ENCODE measurements at regions not wholly inside any gene's neighbourhood (a gene's known extent, or its start where the extent isn't known, plus 50 kb on each side); places are given as distances from the start of the nearest gene placed in this dataset.

DNA sequence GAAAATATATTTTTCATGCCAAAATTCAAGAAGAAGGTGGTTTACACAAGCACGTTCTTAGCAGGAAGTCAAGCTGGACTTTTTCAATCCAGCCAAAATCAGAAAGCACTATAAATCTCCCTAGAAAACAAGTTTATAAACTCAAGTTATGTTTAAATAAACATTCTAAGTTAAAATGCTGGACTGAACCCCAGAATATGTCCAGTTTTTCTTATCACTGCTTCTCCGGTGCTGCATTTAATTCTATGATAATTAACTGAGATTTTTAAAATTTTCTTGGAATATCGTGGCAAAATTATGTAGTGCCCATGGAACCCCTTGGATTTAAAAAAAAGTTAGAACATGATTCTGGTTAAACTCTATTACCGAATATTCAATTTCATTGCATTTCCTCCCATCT, 218.2 kb upstream of the MDFIC2 start:
- Histone ChIP-seq H3K4me3 (no peak overlapping the region), H3K27me3 (ENCODE audit: low read depth) (no peaks in the 10 kb centered on the region), H3K36me3 (no peaks in the 10 kb centered on the region), H3K4me1 (no peaks in the 10 kb centered on the region), H3K9me3 (replicated peaks) (no peaks in the 10 kb centered on the region), H3K27ac (replicated peaks) (no peak overlapping the region)
- intact Hi-C loops (cut with micrococcal nuclease): no loop called here
- DNase-seq: no peak
- TF ChIP-seq, protein P1, sequence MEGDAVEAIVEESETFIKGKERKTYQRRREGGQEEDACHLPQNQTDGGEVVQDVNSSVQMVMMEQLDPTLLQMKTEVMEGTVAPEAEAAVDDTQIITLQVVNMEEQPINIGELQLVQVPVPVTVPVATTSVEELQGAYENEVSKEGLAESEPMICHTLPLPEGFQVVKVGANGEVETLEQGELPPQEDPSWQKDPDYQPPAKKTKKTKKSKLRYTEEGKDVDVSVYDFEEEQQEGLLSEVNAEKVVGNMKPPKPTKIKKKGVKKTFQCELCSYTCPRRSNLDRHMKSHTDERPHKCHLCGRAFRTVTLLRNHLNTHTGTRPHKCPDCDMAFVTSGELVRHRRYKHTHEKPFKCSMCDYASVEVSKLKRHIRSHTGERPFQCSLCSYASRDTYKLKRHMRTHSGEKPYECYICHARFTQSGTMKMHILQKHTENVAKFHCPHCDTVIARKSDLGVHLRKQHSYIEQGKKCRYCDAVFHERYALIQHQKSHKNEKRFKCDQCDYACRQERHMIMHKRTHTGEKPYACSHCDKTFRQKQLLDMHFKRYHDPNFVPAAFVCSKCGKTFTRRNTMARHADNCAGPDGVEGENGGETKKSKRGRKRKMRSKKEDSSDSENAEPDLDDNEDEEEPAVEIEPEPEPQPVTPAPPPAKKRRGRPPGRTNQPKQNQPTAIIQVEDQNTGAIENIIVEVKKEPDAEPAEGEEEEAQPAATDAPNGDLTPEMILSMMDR (IDR thresholded peaks at IDR 0.05; ENCODE audit: borderline replicate concordance): no peak

DNA sequence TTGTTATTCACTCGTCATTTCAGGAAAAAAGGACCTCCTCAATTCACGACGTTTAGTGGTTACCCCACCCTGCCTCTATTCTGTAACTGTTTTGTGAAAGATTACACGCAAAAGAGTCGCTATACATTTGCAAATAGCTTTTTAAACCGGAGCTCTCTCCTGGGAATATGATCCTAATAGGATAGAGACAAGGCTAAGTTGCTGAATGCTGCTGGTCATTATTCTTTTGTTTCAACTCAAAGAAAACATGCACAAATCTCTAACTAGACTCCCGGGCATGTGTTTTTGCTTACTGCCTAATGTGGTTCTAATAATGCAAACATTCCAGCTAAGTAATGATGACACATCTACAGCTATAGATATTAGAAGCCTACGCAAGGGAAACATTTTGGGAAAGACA, 214.6 kb upstream of the MDFIC2 start:
- Histone ChIP-seq H3K27me3 (ENCODE audit: low read depth) (no peaks in the 10 kb centered on the region), H3K4me1 (no peaks in the 10 kb centered on the region), H3K36me3 (no peaks in the 10 kb centered on the region), H3K27ac (replicated peaks) (no peak overlapping the region), H3K4me3 (no peak overlapping the region), H3K9me3 (replicated peaks) (no peaks in the 10 kb centered on the region)
- DNase-seq: no peak
- TF ChIP-seq, protein P1 (IDR thresholded peaks at IDR 0.05; ENCODE audit: borderline replicate concordance): no peak
- intact Hi-C loops (cut with micrococcal nuclease): no loop called here

DNA sequence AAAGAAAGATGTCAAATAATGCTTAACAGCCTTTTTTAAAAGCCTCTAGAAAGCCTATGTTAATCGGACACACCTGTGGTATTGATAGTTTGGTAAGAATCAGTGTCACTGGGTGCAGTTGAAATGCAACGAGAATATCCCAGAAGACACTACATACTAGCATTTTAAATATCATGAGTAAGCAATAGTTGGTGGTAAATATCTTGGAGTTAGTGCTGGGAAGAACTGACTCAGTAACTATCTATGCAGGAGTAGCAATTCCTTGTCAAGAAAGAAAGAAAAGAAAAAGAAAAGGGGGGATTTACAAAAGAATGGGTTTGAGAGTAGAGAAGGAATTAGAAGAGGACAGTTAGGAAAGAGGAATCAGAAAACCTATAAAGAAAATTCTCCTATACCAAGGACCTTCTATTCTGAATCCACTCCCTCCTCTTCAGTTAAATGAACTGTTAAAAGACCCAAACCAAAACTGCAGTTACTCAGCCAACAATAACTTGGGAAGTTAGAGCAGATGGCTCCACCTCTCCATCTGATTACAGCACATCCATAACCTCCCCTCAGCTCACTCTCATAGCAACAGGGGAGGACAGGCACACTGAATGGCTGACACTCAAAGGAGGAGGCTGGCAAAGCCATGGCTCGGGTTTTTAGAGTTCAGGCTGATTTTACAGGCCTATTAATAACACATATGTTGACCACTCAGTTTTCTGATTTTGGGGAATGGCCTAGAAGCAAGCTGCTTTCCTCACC, 207.6 kb upstream of the MDFIC2 start:
- intact Hi-C loops (cut with micrococcal nuclease): no loop called here
- H3K27ac ChIP-seq (replicated peaks): no peak overlapping the region
- TF ChIP-seq, protein P1 (IDR thresholded peaks at IDR 0.05; ENCODE audit: borderline replicate concordance): no peak

DNA sequence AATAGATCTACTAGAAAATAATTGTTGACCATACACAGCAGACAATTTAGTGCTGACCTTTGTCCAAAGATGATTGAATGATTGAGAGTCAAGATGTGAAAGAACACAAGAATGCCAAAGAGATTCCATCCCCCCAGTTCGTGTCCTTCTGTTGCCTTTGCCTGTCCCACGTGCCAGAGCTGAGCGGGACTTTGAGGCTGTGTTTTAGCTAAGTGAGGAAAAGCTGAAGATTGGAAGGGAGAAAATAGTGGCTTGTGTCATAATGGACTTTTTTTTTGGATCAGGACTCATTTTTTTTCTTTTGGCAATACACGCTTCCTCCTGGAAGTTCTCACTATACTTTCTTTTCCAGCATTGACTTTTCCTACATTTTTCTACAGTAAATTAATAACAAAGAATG, 206.6 kb upstream of the MDFIC2 start:
- Histone ChIP-seq H3K9me3 (replicated peaks) (no peaks in the 10 kb centered on the region), H3K4me3 (no peak overlapping the region), H3K27ac (replicated peaks) (no peak overlapping the region), H3K27me3 (ENCODE audit: low read depth) (peaks cover 20% of the 10 kb centered on the region), H3K36me3 (no peaks in the 10 kb centered on the region), H3K4me1 (no peaks in the 10 kb centered on the region)
- TF ChIP-seq, protein P1 (IDR thresholded peaks at IDR 0.05; ENCODE audit: borderline replicate concordance): no peak
- intact Hi-C loops (cut with micrococcal nuclease): no loop called here
- DNase-seq: no peak

More for the DNA sequence above, 207.6 kb upstream of the MDFIC2 start:
- no peaks in the 10 kb centered on the region for H3K9me3 ChIP-seq (replicated peaks)
- no peaks in the 10 kb centered on the region for H3K36me3 ChIP-seq
- no peak overlapping the region for H3K4me3 ChIP-seq
- H3K4me1 ChIP-seq: no peaks in the 10 kb centered on the region
- H3K27me3 ChIP-seq (ENCODE audit: low read depth): peaks cover 20% of the 10 kb centered on the region
- DNase-seq: no peak

DNA sequence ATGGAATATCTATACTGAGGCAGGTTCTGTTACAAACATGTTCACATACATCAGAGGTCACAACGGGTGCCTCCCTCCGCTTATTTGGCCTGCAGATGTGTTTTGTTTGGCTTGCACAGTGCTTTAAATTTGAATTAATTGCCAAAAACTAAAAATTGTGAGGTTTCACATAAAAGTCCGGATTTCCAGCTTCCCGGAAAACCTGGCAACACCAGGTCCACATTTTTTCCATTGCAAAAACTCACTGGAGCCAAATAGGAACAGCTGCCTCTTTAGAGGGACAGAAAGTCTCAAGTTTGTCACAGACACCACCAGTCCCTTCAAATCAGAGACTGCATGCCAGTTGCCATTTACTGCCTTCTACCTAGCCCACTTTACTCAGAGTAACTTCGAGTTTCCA, 205.9 kb upstream of the MDFIC2 start:
- no peak for DNase-seq
- Histone ChIP-seq H3K27ac (replicated peaks) (no peak overlapping the region), H3K9me3 (replicated peaks) (no peaks in the 10 kb centered on the region), H3K27me3 (ENCODE audit: low read depth) (peaks cover 20% of the 10 kb centered on the region), H3K4me1 (no peaks in the 10 kb centered on the region), H3K4me3 (no peak overlapping the region), H3K36me3 (no peaks in the 10 kb centered on the region)
- TF ChIP-seq, protein P1 (IDR thresholded peaks at IDR 0.05; ENCODE audit: borderline replicate concordance): no peak
- intact Hi-C loops (cut with micrococcal nuclease): no loop called here

All from left ventricle myocardium inferior (tissue), 1 donor.